HL-60 (cell line): ENCODE measurements at regions not wholly inside any gene's neighbourhood (a gene's known extent, or its start where the extent isn't known, plus 50 kb on each side); places are given as distances from the start of the nearest gene placed in this dataset.

Experiments
- DNase-seq, 2 experiments: peaks; one replicate each; pipeline ENCODE4 v3.0.0-alpha.2; 2010 to 2020; ENCODE audit warnings: low read depth in 1 of 2, low spot score in 1 of 2
- H3K27ac ChIP-seq: fragments of 250-450 bp; sonication (Bioruptor Pico); replicated peaks from 2 replicates; pipeline ENCODE4 v1.5.1; 2020; ENCODE audit warnings: mild to moderate bottlenecking, moderate library complexity
- H3K27me3 ChIP-seq: fragments of 250-450 bp; sonication (Bioruptor Pico); 2 replicates; pipeline ENCODE4 v1.5.1; 2021; ENCODE audit warnings: mild to moderate bottlenecking, moderate library complexity; ENCODE audit not compliant: insufficient read depth, poor library complexity, severe bottlenecking
- H3K4me3 ChIP-seq: replicated peaks from 2 replicates; pipeline ENCODE4 v1.5.1; 2011; ENCODE audit warnings: mild to moderate bottlenecking, control low read depth, low read length; ENCODE audit not compliant: insufficient read depth
- CTCF ChIP-seq: IDR thresholded peaks from one replicate; pipeline ENCODE4 v1.5.1; 2011; ENCODE audit warnings: low read length, control low read depth, inconsistent platforms; ENCODE audit not compliant: insufficient read depth
- GABPA ChIP-seq: IDR thresholded peaks from 2 replicates; pipeline ENCODE4 v1.6.1; 2012; ENCODE audit warnings: low read depth
- POLR2AphosphoS5 ChIP-seq: IDR thresholded peaks from 2 replicates; pipeline ENCODE4 v1.6.1; 2012; ENCODE audit warnings: low read depth
- SPI1 ChIP-seq: IDR thresholded peaks from 2 replicates; pipeline ENCODE4 v1.6.1; 2012; ENCODE audit warnings: low read depth, mild to moderate bottlenecking, borderline replicate concordance
- TF ChIP-seq, protein P1 (sequence below): IDR thresholded peaks from 2 replicates; pipeline ENCODE4 v1.6.1; 2012; ENCODE audit warnings: low read depth; ENCODE audit not compliant: insufficient replicate concordance

- TF ChIP-seq POLR2AphosphoS5, result no peak
- TF ChIP-seq, protein P1, sequence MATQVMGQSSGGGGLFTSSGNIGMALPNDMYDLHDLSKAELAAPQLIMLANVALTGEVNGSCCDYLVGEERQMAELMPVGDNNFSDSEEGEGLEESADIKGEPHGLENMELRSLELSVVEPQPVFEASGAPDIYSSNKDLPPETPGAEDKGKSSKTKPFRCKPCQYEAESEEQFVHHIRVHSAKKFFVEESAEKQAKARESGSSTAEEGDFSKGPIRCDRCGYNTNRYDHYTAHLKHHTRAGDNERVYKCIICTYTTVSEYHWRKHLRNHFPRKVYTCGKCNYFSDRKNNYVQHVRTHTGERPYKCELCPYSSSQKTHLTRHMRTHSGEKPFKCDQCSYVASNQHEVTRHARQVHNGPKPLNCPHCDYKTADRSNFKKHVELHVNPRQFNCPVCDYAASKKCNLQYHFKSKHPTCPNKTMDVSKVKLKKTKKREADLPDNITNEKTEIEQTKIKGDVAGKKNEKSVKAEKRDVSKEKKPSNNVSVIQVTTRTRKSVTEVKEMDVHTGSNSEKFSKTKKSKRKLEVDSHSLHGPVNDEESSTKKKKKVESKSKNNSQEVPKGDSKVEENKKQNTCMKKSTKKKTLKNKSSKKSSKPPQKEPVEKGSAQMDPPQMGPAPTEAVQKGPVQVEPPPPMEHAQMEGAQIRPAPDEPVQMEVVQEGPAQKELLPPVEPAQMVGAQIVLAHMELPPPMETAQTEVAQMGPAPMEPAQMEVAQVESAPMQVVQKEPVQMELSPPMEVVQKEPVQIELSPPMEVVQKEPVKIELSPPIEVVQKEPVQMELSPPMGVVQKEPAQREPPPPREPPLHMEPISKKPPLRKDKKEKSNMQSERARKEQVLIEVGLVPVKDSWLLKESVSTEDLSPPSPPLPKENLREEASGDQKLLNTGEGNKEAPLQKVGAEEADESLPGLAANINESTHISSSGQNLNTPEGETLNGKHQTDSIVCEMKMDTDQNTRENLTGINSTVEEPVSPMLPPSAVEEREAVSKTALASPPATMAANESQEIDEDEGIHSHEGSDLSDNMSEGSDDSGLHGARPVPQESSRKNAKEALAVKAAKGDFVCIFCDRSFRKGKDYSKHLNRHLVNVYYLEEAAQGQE, result no peak
- TF ChIP-seq CTCF, result no peak
- no peak for TF ChIP-seq SPI1
- no peak for TF ChIP-seq GABPA
- no peak for DNase-seq
- Histone ChIP-seq H3K4me3 (no peak overlapping the region), H3K27ac (no peak overlapping the region), H3K27me3 (no peaks in the 10 kb centered on the region)
Observed at GRCh38 chr6:144392536-144392935, 107.4 kb downstream of the UTRN start.

DNA sequence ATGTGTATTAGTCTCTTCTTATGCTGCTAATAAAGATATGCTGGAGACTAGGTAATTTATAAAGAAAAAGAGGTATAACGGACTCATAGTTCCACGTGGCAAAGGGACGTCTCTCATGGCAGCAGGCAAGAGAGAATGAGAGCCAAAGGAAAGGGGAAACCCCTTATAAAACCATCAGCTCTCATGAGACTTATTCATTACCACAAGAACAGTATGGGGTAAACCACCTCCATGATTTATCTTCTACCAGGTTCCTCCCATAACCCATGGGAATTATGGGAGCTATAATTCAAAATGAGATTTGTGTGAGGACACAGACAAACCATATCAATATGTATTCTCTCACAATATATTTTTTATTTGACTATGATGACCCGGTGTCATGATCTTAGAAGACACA is 109.1 kb downstream of the UTRN start:
- no peak for DNase-seq

GRCh38 chr6:144395014-144395413 is 109.9 kb downstream of the UTRN start:
- H3K27ac ChIP-seq, result no peak overlapping the region
- no peaks in the 10 kb centered on the region for H3K27me3 ChIP-seq
- no peak overlapping the region for H3K4me3 ChIP-seq
- TF ChIP-seq SPI1 (no peak), CTCF (no peak), POLR2AphosphoS5 (no peak), GABPA (no peak)
- TF ChIP-seq, protein P1, result no peak
- no peak for DNase-seq

More for the DNA sequence above, 109.1 kb downstream of the UTRN start:
- H3K4me3 ChIP-seq, result no peak overlapping the region
- H3K27ac ChIP-seq, result no peak overlapping the region
- no peak for TF ChIP-seq POLR2AphosphoS5
- no peaks in the 10 kb centered on the region for H3K27me3 ChIP-seq

DNA sequence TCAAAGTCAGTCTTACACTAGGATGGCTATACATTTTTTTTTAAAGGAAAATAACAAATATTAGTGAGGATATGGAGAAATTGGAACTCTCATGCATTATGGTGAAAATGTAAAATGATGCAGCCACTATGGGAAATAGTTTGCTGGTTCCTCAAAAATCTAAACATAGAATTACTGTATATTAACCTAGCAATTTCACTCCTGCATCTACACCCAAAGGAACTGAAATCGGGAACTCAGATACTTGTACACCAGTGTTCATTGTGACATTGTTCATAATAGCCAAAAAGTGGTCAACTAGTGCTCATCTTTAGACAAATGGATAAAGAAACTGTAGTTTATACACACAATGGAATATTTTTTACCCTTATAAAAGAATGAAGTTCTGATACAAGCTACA is 110.7 kb downstream of the UTRN start:
- no peak for DNase-seq
- Histone ChIP-seq H3K4me3 (no peak overlapping the region), H3K27me3 (no peaks in the 10 kb centered on the region), H3K27ac (no peak overlapping the region)
- TF ChIP-seq SPI1 (no peak), CTCF (no peak), POLR2AphosphoS5 (no peak), GABPA (no peak)
- TF ChIP-seq, protein P1, result no peak
